HEK293 (cell line): ENCODE measurements at regions not wholly inside any gene's neighbourhood (a gene's known extent, or its start where the extent isn't known, plus 50 kb on each side); places are given as distances from the start of the nearest gene placed in this dataset.

ENCODE experiments used
- CTCF ChIA-PET: fragments of 350-600 bp; formaldehyde crosslinking; extraction: SDS; loops from one replicate; lab custom pipeline; 2021; ENCODE audit warnings: antibody characterized with exemption; lab: Yijun Ruan, JAX
- POLR2A ChIA-PET: fragments of 300-600 bp; formaldehyde crosslinking; extraction: SDS; loops from one replicate; lab custom pipeline; 2020; ENCODE audit warnings: antibody characterized with exemption, inconsistent platforms; lab: Yijun Ruan, JAX
- H3K27ac ChIP-seq: fragments of 200-500 bp; sonication (Bioruptor generic); 2 replicates; pipeline ENCODE4 v1.5.1; 2014; ENCODE audit warnings: low read depth, low read length, control low read depth, inconsistent platforms; ENCODE audit errors: extremely low read depth
- H3K36me3 ChIP-seq, 2 experiments: fragments of 200-500 bp in 1 of 2; sonication (Bioruptor generic) in 1 of 2; 1 replicate in 1 of 2; 2 replicates in 1 of 2; pipeline ENCODE4 v1.5.1; 2014 to 2017; ENCODE audit warnings: inconsistent platforms in 2 of 2, low read length in 2 of 2; ENCODE audit not compliant: control insufficient read depth in 2 of 2, insufficient read depth in 1 of 2
- H3K4me1 ChIP-seq: fragments of 200-500 bp; sonication (Bioruptor generic); 2 replicates; pipeline ENCODE4 v1.5.1; 2014; ENCODE audit warnings: mild to moderate bottlenecking, low read length, inconsistent platforms; ENCODE audit not compliant: control insufficient read depth, insufficient read depth
- H3K4me3 ChIP-seq: 2 replicates; pipeline ENCODE4 v1.5.1; 2011; ENCODE audit warnings: low read depth, mild to moderate bottlenecking, control low read depth, low read length, moderate library complexity
- H3K9me3 ChIP-seq: fragments of 200-500 bp; sonication (Bioruptor generic); 2 replicates; pipeline ENCODE4 v1.5.1; 2014; ENCODE audit warnings: low read depth, low read length, inconsistent platforms; ENCODE audit not compliant: control insufficient read depth, insufficient read depth
- MZF1 ChIP-seq: fragments of 450-650 bp; formaldehyde crosslinking; IDR thresholded peaks from 2 replicates; pipeline ENCODE4 v1.5.1; 2017; ENCODE audit warnings: missing biosample characterization, missing genetic modification characterization, borderline replicate concordance
- REST ChIP-seq: fragments of 450-650 bp; formaldehyde crosslinking; IDR thresholded peaks from 2 replicates; pipeline ENCODE4 v1.5.1; 2016; ENCODE audit warnings: missing biosample characterization, missing genetic modification characterization
- SETDB1 ChIP-seq: IDR thresholded peaks from one replicate; pipeline ENCODE4 v1.6.1; 2017; ENCODE audit warnings: mild to moderate bottlenecking, low read length, moderate library complexity, mixed read lengths; ENCODE audit not compliant: insufficient read length
- SP7 ChIP-seq: fragments of 450-650 bp; formaldehyde crosslinking; IDR thresholded peaks from 2 replicates; pipeline ENCODE4 v1.5.1; 2016; ENCODE audit warnings: missing biosample characterization, missing genetic modification characterization
- ZBTB48 ChIP-seq: fragments of 450-650 bp; formaldehyde crosslinking; IDR thresholded peaks from 2 replicates; pipeline ENCODE4 v1.5.1; 2016; ENCODE audit warnings: missing biosample characterization, missing genetic modification characterization
- ZEB2 ChIP-seq: fragments of 450-650 bp; formaldehyde crosslinking; IDR thresholded peaks from 2 replicates; pipeline ENCODE4 v1.5.1; 2016; ENCODE audit warnings: missing biosample characterization, missing genetic modification characterization
- ZNF146 ChIP-seq: fragments of 450-650 bp; formaldehyde crosslinking; IDR thresholded peaks from 2 replicates; pipeline ENCODE4 v1.5.1; 2016; ENCODE audit warnings: missing biosample characterization, missing genetic modification characterization
- ZNF174 ChIP-seq: fragments of 450-650 bp; formaldehyde crosslinking; IDR thresholded peaks from 2 replicates; pipeline ENCODE4 v1.5.0; 2017; ENCODE audit warnings: missing biosample characterization, mild to moderate bottlenecking, missing genetic modification characterization
- ZNF175 ChIP-seq: fragments of 450-650 bp; formaldehyde crosslinking; IDR thresholded peaks from 2 replicates; pipeline ENCODE4 v1.5.1; 2016; ENCODE audit warnings: missing biosample characterization, missing genetic modification characterization
- ZNF24 ChIP-seq: fragments of 450-650 bp; formaldehyde crosslinking; IDR thresholded peaks from 2 replicates; pipeline ENCODE4 v1.5.1; 2016; ENCODE audit warnings: missing biosample characterization, missing genetic modification characterization
- ZNF266 ChIP-seq: fragments of 450-650 bp; formaldehyde crosslinking; IDR thresholded peaks from 2 replicates; pipeline ENCODE4 v1.5.1; 2016; ENCODE audit warnings: missing biosample characterization, missing genetic modification characterization, low read depth
- ZNF341 ChIP-seq: fragments of 450-650 bp; formaldehyde crosslinking; IDR thresholded peaks from 2 replicates; pipeline ENCODE4; 2016; ENCODE audit warnings: low read depth, missing biosample characterization, missing genetic modification characterization
- ZNF561 ChIP-seq: fragments of 450-650 bp; IDR thresholded peaks from 2 replicates; pipeline ENCODE4 v1.5.1; 2018; ENCODE audit warnings: missing biosample characterization, missing genetic modification characterization, borderline replicate concordance
- ZNF610 ChIP-seq: fragments of 450-650 bp; formaldehyde crosslinking; IDR thresholded peaks from 2 replicates; pipeline ENCODE4 v1.5.1; 2016; ENCODE audit warnings: missing biosample characterization, missing genetic modification characterization, borderline replicate concordance
- ZSCAN30 ChIP-seq: fragments of 450-650 bp; IDR thresholded peaks from 2 replicates; pipeline ENCODE4 v1.5.1; 2018; ENCODE audit warnings: missing biosample characterization, mild to moderate bottlenecking, missing genetic modification characterization, moderate library complexity
- TF ChIP-seq, protein P1 (sequence below): fragments of 450-650 bp; formaldehyde crosslinking; IDR thresholded peaks from 2 replicates; pipeline ENCODE4 v1.5.1; 2016; ENCODE audit warnings: missing biosample characterization, missing genetic modification characterization
- TF ChIP-seq, protein P2 (sequence below): fragments of 450-650 bp; formaldehyde crosslinking; IDR thresholded peaks from 2 replicates; pipeline ENCODE4 v1.5.1; 2017; ENCODE audit warnings: missing biosample characterization, mild to moderate bottlenecking, missing genetic modification characterization, moderate library complexity
- TF ChIP-seq, protein P3 (sequence below): fragments of 450-650 bp; formaldehyde crosslinking; IDR thresholded peaks from 2 replicates; pipeline ENCODE4 v1.5.1; 2017; ENCODE audit warnings: missing biosample characterization, missing genetic modification characterization

DNA sequence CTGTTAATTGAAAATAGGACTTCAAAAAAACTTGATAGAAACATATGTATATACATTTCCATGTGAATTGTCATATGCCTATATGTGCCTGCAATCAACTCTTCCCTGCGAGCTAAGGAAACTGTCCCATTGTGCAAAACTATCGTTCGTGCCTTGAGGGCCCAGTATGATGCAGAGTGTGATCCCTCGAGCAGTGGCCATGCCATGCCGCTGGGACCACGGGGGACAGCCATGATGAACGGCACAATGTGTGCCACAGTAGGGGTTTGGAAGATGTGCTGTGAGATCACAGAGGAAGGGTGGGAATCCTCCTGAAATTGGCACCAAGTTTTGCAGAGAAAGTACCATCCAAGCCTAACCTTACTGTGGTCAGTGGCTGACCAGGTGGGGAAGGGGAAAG, 118.1 kb upstream of the SOX1 start:
- Histone ChIP-seq H3K27ac (no peak overlapping the region), H3K4me1 (no peaks in the 10 kb centered on the region), H3K4me3 (no peak overlapping the region), H3K9me3 (no peaks in the 10 kb centered on the region), H3K36me3 (no peaks in the 10 kb centered on the region)
- TF ChIP-seq ZNF174 (tag by site-specific recombination) (no peak), SP7 (tag by site-specific recombination) (no peak), ZNF146 (no peak), ZNF610 (tag by site-specific recombination) (no peak), ZNF341 (no peak), MZF1 (tag by site-specific recombination) (no peak), ZBTB48 (tag by site-specific recombination) (no peak)
- ChIA-PET POLR2A (no interaction called here), CTCF (no interaction called here)

DNA sequence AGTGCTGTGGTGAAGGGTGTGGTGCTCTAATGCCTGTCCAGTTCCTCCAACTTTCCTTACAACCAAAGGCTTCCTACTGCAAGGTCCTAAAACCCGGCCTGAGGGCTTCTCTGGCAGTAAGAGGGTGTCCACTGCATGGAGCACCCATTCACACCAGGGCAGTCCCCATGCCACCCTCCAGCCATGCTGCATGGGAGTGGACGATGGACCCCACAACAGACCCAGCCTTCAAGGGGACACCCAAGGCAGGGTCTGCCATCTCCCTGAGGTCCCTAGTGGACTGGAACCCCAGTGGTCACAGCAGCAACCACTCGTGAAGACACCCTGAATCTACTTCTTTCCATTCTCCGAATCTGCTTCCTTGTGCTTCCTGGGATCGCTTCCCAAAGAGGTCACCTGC, 117.6 kb upstream of the SOX1 start:
- ChIA-PET CTCF (no interaction called here), POLR2A (no interaction called here)
- no peaks in the 10 kb centered on the region for H3K36me3 ChIP-seq
- TF ChIP-seq ZEB2 (tag by site-specific recombination): no peak
- TF ChIP-seq, protein P1, sequence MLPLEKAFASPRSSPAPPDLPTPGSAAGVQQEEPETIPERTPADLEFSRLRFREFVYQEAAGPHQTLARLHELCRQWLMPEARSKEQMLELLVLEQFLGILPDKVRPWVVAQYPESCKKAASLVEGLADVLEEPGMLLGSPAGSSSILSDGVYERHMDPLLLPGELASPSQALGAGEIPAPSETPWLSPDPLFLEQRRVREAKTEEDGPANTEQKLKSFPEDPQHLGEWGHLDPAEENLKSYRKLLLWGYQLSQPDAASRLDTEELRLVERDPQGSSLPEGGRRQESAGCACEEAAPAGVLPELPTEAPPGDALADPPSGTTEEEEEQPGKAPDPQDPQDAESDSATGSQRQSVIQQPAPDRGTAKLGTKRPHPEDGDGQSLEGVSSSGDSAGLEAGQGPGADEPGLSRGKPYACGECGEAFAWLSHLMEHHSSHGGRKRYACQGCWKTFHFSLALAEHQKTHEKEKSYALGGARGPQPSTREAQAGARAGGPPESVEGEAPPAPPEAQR (tag by site-specific recombination): no peak
- TF ChIP-seq REST (tag by site-specific recombination): no peak
- no peak for TF ChIP-seq SETDB1
- TF ChIP-seq ZNF175: no peak
- TF ChIP-seq ZNF266 (tag by site-specific recombination): no peak
- TF ChIP-seq, protein P2, sequence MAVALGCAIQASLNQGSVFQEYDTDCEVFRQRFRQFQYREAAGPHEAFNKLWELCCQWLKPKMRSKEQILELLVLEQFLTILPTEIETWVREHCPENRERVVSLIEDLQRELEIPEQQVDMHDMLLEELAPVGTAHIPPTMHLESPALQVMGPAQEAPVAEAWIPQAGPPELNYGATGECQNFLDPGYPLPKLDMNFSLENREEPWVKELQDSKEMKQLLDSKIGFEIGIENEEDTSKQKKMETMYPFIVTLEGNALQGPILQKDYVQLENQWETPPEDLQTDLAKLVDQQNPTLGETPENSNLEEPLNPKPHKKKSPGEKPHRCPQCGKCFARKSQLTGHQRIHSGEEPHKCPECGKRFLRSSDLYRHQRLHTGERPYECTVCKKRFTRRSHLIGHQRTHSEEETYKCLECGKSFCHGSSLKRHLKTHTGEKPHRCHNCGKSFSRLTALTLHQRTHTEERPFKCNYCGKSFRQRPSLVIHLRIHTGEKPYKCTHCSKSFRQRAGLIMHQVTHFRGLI (tag by site-specific recombination): no peak
- TF ChIP-seq ZNF561: no peak
- no peak for TF ChIP-seq ZNF24 (tag by site-specific recombination)
- TF ChIP-seq, protein P3, sequence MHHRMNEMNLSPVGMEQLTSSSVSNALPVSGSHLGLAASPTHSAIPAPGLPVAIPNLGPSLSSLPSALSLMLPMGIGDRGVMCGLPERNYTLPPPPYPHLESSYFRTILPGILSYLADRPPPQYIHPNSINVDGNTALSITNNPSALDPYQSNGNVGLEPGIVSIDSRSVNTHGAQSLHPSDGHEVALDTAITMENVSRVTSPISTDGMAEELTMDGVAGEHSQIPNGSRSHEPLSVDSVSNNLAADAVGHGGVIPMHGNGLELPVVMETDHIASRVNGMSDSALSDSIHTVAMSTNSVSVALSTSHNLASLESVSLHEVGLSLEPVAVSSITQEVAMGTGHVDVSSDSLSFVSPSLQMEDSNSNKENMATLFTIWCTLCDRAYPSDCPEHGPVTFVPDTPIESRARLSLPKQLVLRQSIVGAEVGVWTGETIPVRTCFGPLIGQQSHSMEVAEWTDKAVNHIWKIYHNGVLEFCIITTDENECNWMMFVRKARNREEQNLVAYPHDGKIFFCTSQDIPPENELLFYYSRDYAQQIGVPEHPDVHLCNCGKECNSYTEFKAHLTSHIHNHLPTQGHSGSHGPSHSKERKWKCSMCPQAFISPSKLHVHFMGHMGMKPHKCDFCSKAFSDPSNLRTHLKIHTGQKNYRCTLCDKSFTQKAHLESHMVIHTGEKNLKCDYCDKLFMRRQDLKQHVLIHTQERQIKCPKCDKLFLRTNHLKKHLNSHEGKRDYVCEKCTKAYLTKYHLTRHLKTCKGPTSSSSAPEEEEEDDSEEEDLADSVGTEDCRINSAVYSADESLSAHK (tag by site-specific recombination): no peak
- no peak for TF ChIP-seq ZSCAN30 (tag by site-specific recombination)
- H3K9me3 ChIP-seq: no peaks in the 10 kb centered on the region
- no peaks in the 10 kb centered on the region for H3K4me1 ChIP-seq
- H3K4me3 ChIP-seq: no peak overlapping the region
- H3K27ac ChIP-seq: no peak overlapping the region
